Bronchial epithelial cell (primary cell): ENCODE measurements at regions not wholly inside any gene's neighbourhood (a gene's known extent, or its start where the extent isn't known, plus 50 kb on each side); places are given as distances from the start of the nearest gene placed in this dataset.

Source experiments
- DNase-seq: peaks from one replicate; pipeline ENCODE4 v3.0.0-alpha.2; 2010; ENCODE audit warnings: low read depth
- FAIRE-seq: peaks from 2 replicates; lab custom pipeline; 2011; peaks lifted over from hg19 to GRCh38; lab: Jason Lieb, UNC
- H3K27me3 ChIP-seq: 2 replicates; pipeline ENCODE4 v1.5.1; 2011; ENCODE audit warnings: low read length; ENCODE audit not compliant: control insufficient read depth, insufficient read depth
- H3K36me3 ChIP-seq: 2 replicates; pipeline ENCODE4 v1.5.1; 2011; ENCODE audit warnings: low read length; ENCODE audit not compliant: control insufficient read depth, insufficient read depth
- H3K4me3 ChIP-seq: 2 replicates; pipeline ENCODE4 v1.5.1; 2011; ENCODE audit warnings: mild to moderate bottlenecking, low read depth, low read length, control low read depth
- TF ChIP-seq, protein P1 (sequence below): IDR thresholded peaks from 2 replicates; pipeline ENCODE4 v1.5.1; 2011; ENCODE audit warnings: mild to moderate bottlenecking, moderate library complexity, low read length, control low read depth, inconsistent platforms; ENCODE audit not compliant: insufficient read depth, severe bottlenecking

- Histone ChIP-seq H3K27me3 (no peaks in the 10 kb centered on the region), H3K36me3 (no peaks in the 10 kb centered on the region), H3K4me3 (no peak overlapping the region)
- TF ChIP-seq, protein P1, sequence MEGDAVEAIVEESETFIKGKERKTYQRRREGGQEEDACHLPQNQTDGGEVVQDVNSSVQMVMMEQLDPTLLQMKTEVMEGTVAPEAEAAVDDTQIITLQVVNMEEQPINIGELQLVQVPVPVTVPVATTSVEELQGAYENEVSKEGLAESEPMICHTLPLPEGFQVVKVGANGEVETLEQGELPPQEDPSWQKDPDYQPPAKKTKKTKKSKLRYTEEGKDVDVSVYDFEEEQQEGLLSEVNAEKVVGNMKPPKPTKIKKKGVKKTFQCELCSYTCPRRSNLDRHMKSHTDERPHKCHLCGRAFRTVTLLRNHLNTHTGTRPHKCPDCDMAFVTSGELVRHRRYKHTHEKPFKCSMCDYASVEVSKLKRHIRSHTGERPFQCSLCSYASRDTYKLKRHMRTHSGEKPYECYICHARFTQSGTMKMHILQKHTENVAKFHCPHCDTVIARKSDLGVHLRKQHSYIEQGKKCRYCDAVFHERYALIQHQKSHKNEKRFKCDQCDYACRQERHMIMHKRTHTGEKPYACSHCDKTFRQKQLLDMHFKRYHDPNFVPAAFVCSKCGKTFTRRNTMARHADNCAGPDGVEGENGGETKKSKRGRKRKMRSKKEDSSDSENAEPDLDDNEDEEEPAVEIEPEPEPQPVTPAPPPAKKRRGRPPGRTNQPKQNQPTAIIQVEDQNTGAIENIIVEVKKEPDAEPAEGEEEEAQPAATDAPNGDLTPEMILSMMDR = no peak
- no peak for FAIRE-seq
- no peak for DNase-seq
These were observed 101.6 kb downstream of the RPL22L1 start for GRCh38 chr3:170768334-170768801.

DNA sequence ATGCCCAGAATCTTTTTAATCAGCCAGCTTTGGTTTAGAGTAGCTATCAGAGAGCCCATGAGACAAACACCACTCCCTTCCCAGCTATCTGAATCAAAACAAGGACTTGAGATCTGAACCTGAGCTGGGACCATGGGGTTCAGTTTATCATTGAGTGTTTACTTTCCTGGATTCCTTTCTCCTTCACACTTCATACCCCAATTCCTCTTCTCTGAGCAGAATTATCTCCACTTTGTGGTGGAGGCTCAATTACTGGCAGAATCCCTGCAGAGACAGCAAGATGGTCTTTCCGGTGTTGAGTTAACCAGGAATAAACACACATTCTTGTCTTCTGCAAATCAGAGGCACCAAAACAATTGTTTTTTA, 102.4 kb downstream of the RPL22L1 start:
- FAIRE-seq (no peak), DNase-seq (no peak)
- TF ChIP-seq, protein P1 = no peak
- Histone ChIP-seq H3K4me3 (no peak overlapping the region), H3K36me3 (no peaks in the 10 kb centered on the region), H3K27me3 (no peaks in the 10 kb centered on the region)

GRCh38 chr3:170766823-170767575, 103.0 kb downstream of the RPL22L1 start:
- no peaks in the 10 kb centered on the region for H3K36me3 ChIP-seq
- no peak overlapping the region for H3K4me3 ChIP-seq
- TF ChIP-seq, protein P1 = no peak
- H3K27me3 ChIP-seq = no peaks in the 10 kb centered on the region
- FAIRE-seq (no peak), DNase-seq (no peak)

GRCh38 chr3:170766253-170766652, 103.7 kb downstream of the RPL22L1 start:
- no peak overlapping the region for H3K4me3 ChIP-seq
- no peaks in the 10 kb centered on the region for H3K36me3 ChIP-seq
- TF ChIP-seq, protein P1 = no peak
- DNase-seq (no peak), FAIRE-seq (no peak)
- H3K27me3 ChIP-seq = no peaks in the 10 kb centered on the region

GRCh38 chr3:170765419-170766078, 104.4 kb downstream of the RPL22L1 start:
- H3K27me3 ChIP-seq = no peaks in the 10 kb centered on the region
- TF ChIP-seq, protein P1 = no peak
- H3K4me3 ChIP-seq = no peak overlapping the region
- H3K36me3 ChIP-seq = no peaks in the 10 kb centered on the region
- FAIRE-seq = no peak
- no peak for DNase-seq
